GM18520 (cell line): ENCODE measurements at regions not wholly inside any gene's neighbourhood (a gene's known extent, or its start where the extent isn't known, plus 50 kb on each side); places are given as distances from the start of the nearest gene placed in this dataset.
"Not testable (repeated sequence)": the region's sequence is repeated elsewhere in the genome, so short reads cannot be mapped to it uniquely, and the experiment has no call there.

Experiments
- ATAC-seq: cut with Tn5 transposase; IDR thresholded peaks from one replicate; pipeline ENCODE4 v1.9.1; 2021; ENCODE audit not compliant: unreplicated experiment

DNA sequence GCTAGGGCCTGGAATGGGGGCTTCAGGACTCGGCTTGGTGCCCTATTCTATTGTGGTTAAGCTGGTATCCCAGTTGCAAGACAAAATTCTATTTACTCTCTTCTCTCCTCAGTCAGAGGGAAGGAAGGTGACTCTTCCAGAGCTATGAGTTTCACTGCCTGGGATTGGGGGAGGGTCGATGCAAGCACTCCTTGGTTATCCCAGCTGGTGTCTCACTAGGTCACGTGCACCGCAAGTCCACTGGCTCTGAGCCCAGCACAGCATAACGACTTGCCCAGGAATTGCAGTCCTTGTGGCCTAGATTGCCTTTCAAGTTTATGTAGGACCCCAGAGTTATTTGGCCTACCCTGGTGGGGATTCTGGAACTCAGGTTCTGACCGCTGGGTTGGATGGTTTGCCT, 958.8 kb downstream of the IGSF11 start:
- no peak for ATAC-seq

- no peak for ATAC-seq
Observed at GRCh38 chr3:118077332-118077731, 957.3 kb downstream of the IGSF11 start.

DNA sequence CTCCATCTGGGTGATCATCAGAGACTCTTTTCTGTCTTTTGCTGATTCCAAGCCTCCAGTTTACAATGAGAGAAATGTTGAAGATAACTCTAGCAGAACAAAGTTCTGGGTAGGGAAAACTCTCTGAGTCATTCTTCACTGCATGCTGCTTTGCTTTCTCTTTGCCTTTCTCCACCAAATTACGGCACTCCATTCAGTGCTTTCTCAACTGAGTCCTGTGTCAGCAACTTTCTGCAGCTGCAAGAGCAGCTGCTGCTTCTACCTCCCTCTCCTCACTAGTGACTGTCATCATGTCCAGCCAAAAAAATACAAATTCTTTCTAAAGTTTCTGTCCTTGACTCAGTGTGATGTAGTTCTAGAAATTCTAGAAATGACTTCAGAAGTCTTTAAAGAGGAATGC, 953.8 kb downstream of the IGSF11 start:
- no peak for ATAC-seq

DNA sequence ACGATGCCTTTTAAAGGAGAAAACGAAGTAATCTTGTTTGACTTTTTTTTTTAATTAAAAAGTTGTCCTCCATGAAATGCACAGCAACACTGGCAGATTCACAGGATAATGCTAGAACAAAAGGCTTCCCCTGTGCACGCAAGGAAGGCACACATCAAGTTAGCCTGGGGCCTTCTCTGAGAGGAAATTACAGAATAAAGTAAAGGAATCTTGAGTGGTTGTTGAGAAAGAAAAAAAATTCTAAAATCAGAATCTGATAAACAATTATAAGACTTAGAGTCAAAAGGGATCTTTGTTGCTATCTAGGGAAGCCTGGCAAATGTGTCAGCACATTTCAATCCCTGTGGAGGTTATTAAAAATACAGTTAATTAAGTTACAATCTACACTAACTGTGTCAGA, 946.0 kb downstream of the IGSF11 start:
- ATAC-seq: no peak

DNA sequence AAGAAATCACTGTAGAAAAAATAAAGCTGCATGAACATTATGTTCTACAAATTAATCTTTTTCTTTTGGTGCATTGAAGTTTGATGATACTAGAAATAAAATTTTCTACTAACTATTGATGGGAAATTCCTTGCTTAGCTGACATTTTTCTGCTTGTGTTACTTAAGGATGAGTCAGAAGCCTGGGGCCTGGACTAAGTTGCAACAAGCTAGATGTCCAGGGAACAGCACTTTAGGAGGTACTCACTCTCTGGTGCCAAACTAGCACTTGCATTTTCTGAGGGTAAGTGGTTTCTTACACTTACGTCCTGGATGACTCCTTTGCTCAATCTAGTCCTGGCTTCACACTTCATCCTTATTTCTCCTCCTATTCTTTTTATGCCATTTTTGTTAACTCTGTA, 945.1 kb downstream of the IGSF11 start:
- no peak for ATAC-seq

GRCh38 chr3:118097226-118097625, 937.4 kb downstream of the IGSF11 start:
- no peak for ATAC-seq

GRCh38 chr3:118097660-118098059, 937.0 kb downstream of the IGSF11 start:
- no peak for ATAC-seq

- no peak for ATAC-seq
Observed at GRCh38 chr3:118098827-118099226, 935.8 kb downstream of the IGSF11 start.

DNA sequence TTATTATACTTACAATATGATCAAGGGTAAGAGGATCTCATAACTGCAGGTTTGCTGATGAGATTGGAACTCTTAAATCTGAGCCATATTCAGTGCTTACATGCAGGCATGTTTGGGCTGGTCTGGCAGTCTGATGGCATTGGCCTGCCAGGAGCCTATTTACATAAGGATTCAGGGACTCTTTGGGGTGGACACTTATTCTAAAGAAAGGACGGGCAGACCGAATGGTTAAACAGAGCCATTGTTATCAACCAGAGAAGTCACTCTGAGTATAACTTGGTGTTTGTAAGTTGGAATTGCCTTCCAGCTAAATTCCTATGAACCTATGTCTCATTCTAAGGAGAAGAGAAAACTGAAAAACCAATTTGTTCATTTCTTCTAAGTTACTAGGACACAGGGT, 932.8 kb downstream of the IGSF11 start:
- ATAC-seq: no peak

- ATAC-seq: no peak
Observed at GRCh38 chr3:118102737-118103136, 931.9 kb downstream of the IGSF11 start.

- no peak for ATAC-seq
Observed at GRCh38 chr3:118108201-118108600, 926.4 kb downstream of the IGSF11 start.

DNA sequence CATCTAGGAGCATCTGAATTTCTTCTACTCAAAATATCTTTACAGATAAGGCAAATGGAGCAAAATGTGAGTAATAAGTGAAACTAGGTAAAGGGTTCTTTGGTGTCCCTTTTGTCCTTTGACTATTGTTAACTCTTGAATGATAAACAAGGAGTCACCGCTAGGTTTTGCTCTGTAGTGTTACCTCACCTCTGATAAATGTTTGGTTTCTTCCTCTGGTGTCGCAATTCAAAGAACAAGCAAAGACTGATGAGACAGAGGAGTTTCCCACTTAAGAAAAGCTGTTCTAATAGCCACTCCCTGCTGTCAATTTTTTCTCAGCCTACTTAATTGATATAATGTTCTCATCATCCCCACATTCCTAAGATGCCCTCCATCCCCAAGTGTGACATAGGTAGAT, 925.9 kb downstream of the IGSF11 start:
- ATAC-seq: no peak

DNA sequence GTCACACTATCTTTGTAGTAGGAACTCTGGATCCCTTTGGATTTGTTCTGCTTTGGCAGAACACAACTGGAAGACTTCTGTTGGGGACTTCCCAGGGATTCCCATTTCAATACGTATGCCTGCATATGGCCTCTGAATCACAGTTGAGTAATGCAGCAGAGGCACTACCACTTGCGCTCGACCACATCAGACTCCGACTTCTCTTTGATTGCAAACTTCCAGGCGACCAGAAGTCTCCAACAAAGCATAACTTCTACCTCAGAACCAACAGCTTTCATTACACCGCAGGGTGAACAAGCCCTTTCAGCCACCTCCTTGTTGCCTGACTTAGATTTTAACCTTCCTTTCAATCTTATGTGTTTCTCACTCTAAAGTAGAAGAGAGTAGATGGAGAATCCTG, 924.4 kb downstream of the IGSF11 start:
- no peak for ATAC-seq

DNA sequence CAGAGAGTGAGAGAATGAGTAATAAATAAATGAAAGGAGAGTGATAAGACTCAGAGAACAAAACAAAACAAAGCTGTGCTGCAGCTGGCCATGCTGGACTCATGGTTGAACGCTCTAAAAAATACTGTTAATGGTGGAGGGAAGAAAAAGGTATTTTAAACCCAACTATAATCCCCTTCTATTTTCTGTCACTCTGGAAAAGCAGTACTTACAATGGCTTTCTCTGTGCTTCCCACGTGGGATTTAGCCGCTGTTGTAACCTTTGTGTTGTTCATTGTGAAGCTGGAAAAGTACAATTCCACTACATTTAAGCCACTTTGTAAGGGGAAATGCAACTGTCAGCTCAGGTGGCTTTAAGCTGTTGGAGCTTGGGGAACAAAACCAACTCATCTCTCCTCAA, 917.7 kb downstream of the IGSF11 start:
- ATAC-seq: no peak

DNA sequence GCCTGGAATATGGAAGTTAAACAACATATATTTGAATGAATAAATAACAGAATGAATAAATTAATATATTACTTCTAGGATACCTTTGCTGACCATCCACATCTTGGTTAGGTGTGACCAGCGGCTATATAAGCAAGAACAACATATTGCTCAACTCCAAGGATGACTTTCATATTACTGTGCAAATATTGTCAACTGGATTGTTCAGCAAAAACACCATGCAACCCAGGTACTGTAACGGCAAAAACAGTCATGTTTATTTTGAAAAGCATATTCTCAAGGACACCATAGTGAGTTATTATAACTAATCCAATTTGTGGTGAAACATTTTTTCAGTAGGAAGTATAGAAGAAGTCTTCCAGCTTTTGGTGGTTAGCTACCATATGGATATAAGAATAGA, 907.9 kb downstream of the IGSF11 start:
- ATAC-seq: no peak

GRCh38 chr3:118127992-118128391, 906.7 kb downstream of the IGSF11 start:
- no peak for ATAC-seq

- ATAC-seq: no peak
Observed at GRCh38 chr3:118128886-118129285, 905.8 kb downstream of the IGSF11 start.

- no peak for ATAC-seq
Observed at GRCh38 chr3:118137778-118138177, 896.9 kb downstream of the IGSF11 start.

DNA sequence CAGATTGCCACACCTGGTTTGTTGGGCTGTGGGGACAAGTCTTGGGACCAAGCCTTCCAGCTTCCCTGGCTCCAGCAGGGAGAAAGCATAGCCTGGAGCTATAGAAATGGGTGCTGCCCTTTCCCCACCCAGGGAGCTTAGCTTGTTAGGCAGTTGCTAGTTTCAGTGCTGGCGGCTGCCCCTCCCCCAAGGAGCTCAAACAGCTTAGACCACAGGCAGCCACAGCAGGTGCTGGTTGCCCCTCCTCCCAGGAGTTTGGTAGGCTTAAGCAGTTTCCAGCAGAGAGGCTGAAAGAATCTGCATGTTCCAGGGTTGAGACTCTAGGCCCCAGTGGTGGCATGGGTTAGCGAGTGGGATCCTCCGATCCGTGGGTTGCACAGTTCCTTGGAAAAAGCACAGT, 889.7 kb downstream of the IGSF11 start:
- no peak for ATAC-seq

GRCh38 chr3:118146658-118147375, 887.8 kb downstream of the IGSF11 start:
- no peak for ATAC-seq

- ATAC-seq: no peak
Observed at GRCh38 chr3:118151164-118151563, 883.5 kb downstream of the IGSF11 start.

- not testable (repeated sequence) for ATAC-seq
Observed at GRCh38 chr3:118162627-118163588, 871.7 kb downstream of the IGSF11 start.
